ENCODE measurements at regions not wholly inside any gene's neighbourhood (a gene's known extent, or its start where the extent isn't known, plus 50 kb on each side); places are given as distances from the start of the nearest gene placed in this dataset.

GRCh38 chr2:35355056-35355455 is 1000.5 kb upstream of the CRIM1 start:
- H3K9me3 ChIP-seq (ENCODE audit: insufficient read depth, low read length), result no peaks in the 10 kb centered on the region
- H3K79me2 ChIP-seq (ENCODE audit: insufficient read depth, low read length), result no peaks in the 10 kb centered on the region
- H2AFZ ChIP-seq (ENCODE audit: low read depth, low read length, severe bottlenecking), result no peak overlapping the region
- H3F3A ChIP-seq (ENCODE audit: insufficient read depth), result no peaks in the 10 kb centered on the region
- H3K9me2 ChIP-seq (replicated peaks; ENCODE audit: insufficient read depth, low read length), result no peaks in the 10 kb centered on the region
- H3K36me3 ChIP-seq (ENCODE audit: low read length), result no peaks in the 10 kb centered on the region
- no peak overlapping the region for H3K4me2 ChIP-seq (ENCODE audit: low read depth, low read length, poor library complexity, severe bottlenecking)
- no peaks in the 10 kb centered on the region for H4K20me1 ChIP-seq (ENCODE audit: low read depth, low read length)
- H3K9ac ChIP-seq (ENCODE audit: low read length), result no peak overlapping the region
- no peak overlapping the region for H3K27ac ChIP-seq (ENCODE audit: low read depth, low read length)
- H3K27me3 ChIP-seq (ENCODE audit: low read length), result no peaks in the 10 kb centered on the region
- TF ChIP-seq EZH2phosphoT487 (conservative IDR thresholded peaks at IDR 0.05; ENCODE audit: low read length), result no peak
- TF ChIP-seq CTCF (IDR thresholded peaks at IDR 0.05; ENCODE audit: insufficient read depth, low read length, poor library complexity, severe bottlenecking), result no peak
- no peak overlapping the region for H3K4me3 ChIP-seq (ENCODE audit: insufficient read depth, low read length, poor library complexity, severe bottlenecking)

- H3K4me3 ChIP-seq (ENCODE audit: insufficient read depth, low read length, poor library complexity, severe bottlenecking), result no peak overlapping the region
- H2AFZ ChIP-seq (ENCODE audit: low read depth, low read length, severe bottlenecking), result no peak overlapping the region
- no peak overlapping the region for H3K4me2 ChIP-seq (ENCODE audit: low read depth, low read length, poor library complexity, severe bottlenecking)
- no peaks in the 10 kb centered on the region for H3K27me3 ChIP-seq (ENCODE audit: low read length)
- no peaks in the 10 kb centered on the region for H3F3A ChIP-seq (ENCODE audit: insufficient read depth)
- TF ChIP-seq EZH2phosphoT487 (conservative IDR thresholded peaks at IDR 0.05; ENCODE audit: low read length), result no peak
- TF ChIP-seq CTCF (IDR thresholded peaks at IDR 0.05; ENCODE audit: insufficient read depth, low read length, poor library complexity, severe bottlenecking), result no peak
- H3K36me3 ChIP-seq (ENCODE audit: low read length), result no peaks in the 10 kb centered on the region
- H4K20me1 ChIP-seq (ENCODE audit: low read depth, low read length), result no peaks in the 10 kb centered on the region
- H3K27ac ChIP-seq (ENCODE audit: low read depth, low read length), result no peak overlapping the region
- no peak overlapping the region for H3K9ac ChIP-seq (ENCODE audit: low read length)
- no peaks in the 10 kb centered on the region for H3K79me2 ChIP-seq (ENCODE audit: insufficient read depth, low read length)
- H3K9me2 ChIP-seq (replicated peaks; ENCODE audit: insufficient read depth, low read length), result no peaks in the 10 kb centered on the region
- H3K9me3 ChIP-seq (ENCODE audit: insufficient read depth, low read length), result no peaks in the 10 kb centered on the region
Measured at GRCh38 chr2:35347561-35347960, 1008.0 kb upstream of the CRIM1 start.

- no peaks in the 10 kb centered on the region for H4K20me1 ChIP-seq (ENCODE audit: low read depth, low read length)
- H3F3A ChIP-seq (ENCODE audit: insufficient read depth), result no peaks in the 10 kb centered on the region
- H3K4me2 ChIP-seq (ENCODE audit: low read depth, low read length, poor library complexity, severe bottlenecking), result no peak overlapping the region
- no peak overlapping the region for H3K4me3 ChIP-seq (ENCODE audit: insufficient read depth, low read length, poor library complexity, severe bottlenecking)
- no peaks in the 10 kb centered on the region for H3K27me3 ChIP-seq (ENCODE audit: low read length)
- TF ChIP-seq CTCF (IDR thresholded peaks at IDR 0.05; ENCODE audit: insufficient read depth, low read length, poor library complexity, severe bottlenecking) (peak; percentile 39), EZH2phosphoT487 (conservative IDR thresholded peaks at IDR 0.05; ENCODE audit: low read length) (no peak)
- H3K9me2 ChIP-seq (replicated peaks; ENCODE audit: insufficient read depth, low read length), result no peaks in the 10 kb centered on the region
- no peak overlapping the region for H3K27ac ChIP-seq (ENCODE audit: low read depth, low read length)
- H3K79me2 ChIP-seq (ENCODE audit: insufficient read depth, low read length), result no peaks in the 10 kb centered on the region
- H3K9me3 ChIP-seq (ENCODE audit: insufficient read depth, low read length), result no peaks in the 10 kb centered on the region
- H3K9ac ChIP-seq (ENCODE audit: low read length), result no peak overlapping the region
- no peak overlapping the region for H2AFZ ChIP-seq (ENCODE audit: low read depth, low read length, severe bottlenecking)
- no peaks in the 10 kb centered on the region for H3K36me3 ChIP-seq (ENCODE audit: low read length)
Measured at GRCh38 chr2:35343135-35343534, 1012.4 kb upstream of the CRIM1 start.

All from SU-DHL-6 (cell line).